ENCODE measurements at regions not wholly inside any gene's neighbourhood (a gene's known extent, or its start where the extent isn't known, plus 50 kb on each side); places are given as distances from the start of the nearest gene placed in this dataset.

DNA sequence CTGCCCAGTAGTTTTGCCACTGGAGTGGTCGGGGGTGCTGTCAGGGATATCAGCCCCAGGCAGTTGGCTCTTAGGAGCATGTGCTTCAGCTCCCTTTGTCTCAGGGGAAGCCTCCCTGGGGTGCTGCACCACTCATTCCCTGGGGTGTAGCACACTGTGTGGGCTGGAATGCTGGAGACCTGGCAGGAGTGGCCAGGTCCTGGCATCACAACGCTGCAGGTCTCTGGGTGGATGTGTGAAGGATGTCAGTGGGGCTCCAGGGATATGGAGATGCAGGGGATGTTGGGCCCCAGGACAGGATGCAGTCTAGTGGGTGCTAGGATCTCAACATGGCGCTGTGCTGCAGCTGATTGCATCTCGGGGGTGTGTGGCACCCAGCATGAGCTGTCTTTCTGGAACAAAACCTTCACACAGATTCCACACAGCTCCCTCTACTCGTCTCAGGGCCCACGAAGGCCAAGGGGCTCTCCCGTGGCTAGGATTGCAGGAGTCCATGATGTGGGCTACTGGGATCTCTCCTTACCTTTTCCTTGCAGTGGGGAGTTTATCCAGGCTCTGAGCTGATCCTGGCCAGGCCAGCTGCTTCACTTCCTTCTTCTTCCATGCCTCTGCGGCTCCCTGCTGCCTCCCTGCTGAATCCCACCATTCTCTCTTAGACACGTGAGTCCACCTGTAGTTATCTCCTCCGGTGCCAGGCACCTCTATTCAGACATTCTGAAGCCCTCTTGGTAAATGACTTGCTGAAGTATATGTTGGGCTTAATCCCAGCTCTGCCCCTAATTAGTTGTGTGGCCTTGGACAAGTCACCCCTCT is 295.1 kb downstream of the RPS24 start:
- TF ChIP-seq CTCF (IDR thresholded peaks at IDR 0.05), result no peak
- TF ChIP-seq POLR2A (IDR thresholded peaks at IDR 0.05), result no peak
- TF ChIP-seq POLR2AphosphoS5 (IDR thresholded peaks at IDR 0.05), result no peak
